Neural cell (in vitro differentiated cells): ENCODE measurements at regions not wholly inside any gene's neighbourhood (a gene's known extent, or its start where the extent isn't known, plus 50 kb on each side); places are given as distances from the start of the nearest gene placed in this dataset.
"Not testable (repeated sequence)": the region's sequence is repeated elsewhere in the genome, so short reads cannot be mapped to it uniquely, and the experiment has no call there.

ENCODE experiments used
- EZH2 ChIP-seq: fragments of 200-600, 300-800 bp; shearing (Covaris generic), sonication (generic); IDR thresholded peaks from 2 replicates; pipeline ENCODE4 v1.6.1; 2014; ENCODE audit warnings: antibody characterized with exemption, low read length, borderline replicate concordance, mild to moderate bottlenecking; ENCODE audit not compliant: insufficient read depth, poor library complexity, severe bottlenecking
- MXI1 ChIP-seq: fragments of 450-650 bp; conservative IDR thresholded peaks from 2 replicates; pipeline ENCODE4 v1.6.1; 2014; ENCODE audit warnings: antibody characterized with exemption, mild to moderate bottlenecking; ENCODE audit not compliant: poor library complexity, severe bottlenecking
- POLR2AphosphoS5 ChIP-seq: IDR thresholded peaks from 2 replicates; pipeline ENCODE4 v1.6.1; 2012
- RAD21 ChIP-seq: fragments of 450-650 bp; conservative IDR thresholded peaks from 2 replicates; pipeline ENCODE4 v1.6.1; 2014; ENCODE audit warnings: antibody characterized with exemption, mild to moderate bottlenecking, moderate library complexity
- SMC3 ChIP-seq: fragments of 450-650 bp; conservative IDR thresholded peaks from 2 replicates; pipeline ENCODE4 v1.6.1; 2014; ENCODE audit warnings: antibody characterized with exemption, mild to moderate bottlenecking, moderate library complexity; ENCODE audit not compliant: poor library complexity
- TF ChIP-seq, protein P1 (sequence below): fragments of 450-650 bp; IDR thresholded peaks from 2 replicates; pipeline ENCODE4 v1.5.1; 2014; ENCODE audit warnings: antibody characterized with exemption, mild to moderate bottlenecking, moderate library complexity; ENCODE audit not compliant: poor library complexity, severe bottlenecking
- TF ChIP-seq, protein P2 (sequence below): IDR thresholded peaks from 2 replicates; pipeline ENCODE4 v1.6.1; 2012; ENCODE audit warnings: borderline replicate concordance

DNA sequence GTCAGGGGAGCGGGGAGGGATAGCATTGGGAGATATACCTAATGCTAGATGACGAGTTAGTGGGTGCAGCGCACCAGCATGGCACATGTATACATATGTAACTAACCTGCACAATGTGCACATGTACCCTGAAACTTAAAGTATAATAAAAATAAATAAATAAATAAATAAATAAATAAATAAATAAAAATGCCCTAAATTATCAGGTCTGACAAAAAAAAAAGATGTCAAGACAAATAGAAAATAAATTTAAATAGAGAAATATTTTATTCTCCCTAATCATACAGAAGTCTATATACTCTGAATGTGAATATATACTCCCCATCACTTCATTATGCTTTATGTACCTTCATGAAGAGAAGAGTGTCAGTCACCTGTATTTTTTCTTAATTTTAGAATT, 420.0 kb upstream of the PTCHD4 start:
- TF ChIP-seq, protein P1, sequence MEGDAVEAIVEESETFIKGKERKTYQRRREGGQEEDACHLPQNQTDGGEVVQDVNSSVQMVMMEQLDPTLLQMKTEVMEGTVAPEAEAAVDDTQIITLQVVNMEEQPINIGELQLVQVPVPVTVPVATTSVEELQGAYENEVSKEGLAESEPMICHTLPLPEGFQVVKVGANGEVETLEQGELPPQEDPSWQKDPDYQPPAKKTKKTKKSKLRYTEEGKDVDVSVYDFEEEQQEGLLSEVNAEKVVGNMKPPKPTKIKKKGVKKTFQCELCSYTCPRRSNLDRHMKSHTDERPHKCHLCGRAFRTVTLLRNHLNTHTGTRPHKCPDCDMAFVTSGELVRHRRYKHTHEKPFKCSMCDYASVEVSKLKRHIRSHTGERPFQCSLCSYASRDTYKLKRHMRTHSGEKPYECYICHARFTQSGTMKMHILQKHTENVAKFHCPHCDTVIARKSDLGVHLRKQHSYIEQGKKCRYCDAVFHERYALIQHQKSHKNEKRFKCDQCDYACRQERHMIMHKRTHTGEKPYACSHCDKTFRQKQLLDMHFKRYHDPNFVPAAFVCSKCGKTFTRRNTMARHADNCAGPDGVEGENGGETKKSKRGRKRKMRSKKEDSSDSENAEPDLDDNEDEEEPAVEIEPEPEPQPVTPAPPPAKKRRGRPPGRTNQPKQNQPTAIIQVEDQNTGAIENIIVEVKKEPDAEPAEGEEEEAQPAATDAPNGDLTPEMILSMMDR = not testable (repeated sequence)
- not testable (repeated sequence) for TF ChIP-seq POLR2AphosphoS5, EZH2, RAD21, MXI1, SMC3
- TF ChIP-seq, protein P2, sequence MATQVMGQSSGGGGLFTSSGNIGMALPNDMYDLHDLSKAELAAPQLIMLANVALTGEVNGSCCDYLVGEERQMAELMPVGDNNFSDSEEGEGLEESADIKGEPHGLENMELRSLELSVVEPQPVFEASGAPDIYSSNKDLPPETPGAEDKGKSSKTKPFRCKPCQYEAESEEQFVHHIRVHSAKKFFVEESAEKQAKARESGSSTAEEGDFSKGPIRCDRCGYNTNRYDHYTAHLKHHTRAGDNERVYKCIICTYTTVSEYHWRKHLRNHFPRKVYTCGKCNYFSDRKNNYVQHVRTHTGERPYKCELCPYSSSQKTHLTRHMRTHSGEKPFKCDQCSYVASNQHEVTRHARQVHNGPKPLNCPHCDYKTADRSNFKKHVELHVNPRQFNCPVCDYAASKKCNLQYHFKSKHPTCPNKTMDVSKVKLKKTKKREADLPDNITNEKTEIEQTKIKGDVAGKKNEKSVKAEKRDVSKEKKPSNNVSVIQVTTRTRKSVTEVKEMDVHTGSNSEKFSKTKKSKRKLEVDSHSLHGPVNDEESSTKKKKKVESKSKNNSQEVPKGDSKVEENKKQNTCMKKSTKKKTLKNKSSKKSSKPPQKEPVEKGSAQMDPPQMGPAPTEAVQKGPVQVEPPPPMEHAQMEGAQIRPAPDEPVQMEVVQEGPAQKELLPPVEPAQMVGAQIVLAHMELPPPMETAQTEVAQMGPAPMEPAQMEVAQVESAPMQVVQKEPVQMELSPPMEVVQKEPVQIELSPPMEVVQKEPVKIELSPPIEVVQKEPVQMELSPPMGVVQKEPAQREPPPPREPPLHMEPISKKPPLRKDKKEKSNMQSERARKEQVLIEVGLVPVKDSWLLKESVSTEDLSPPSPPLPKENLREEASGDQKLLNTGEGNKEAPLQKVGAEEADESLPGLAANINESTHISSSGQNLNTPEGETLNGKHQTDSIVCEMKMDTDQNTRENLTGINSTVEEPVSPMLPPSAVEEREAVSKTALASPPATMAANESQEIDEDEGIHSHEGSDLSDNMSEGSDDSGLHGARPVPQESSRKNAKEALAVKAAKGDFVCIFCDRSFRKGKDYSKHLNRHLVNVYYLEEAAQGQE = not testable (repeated sequence)
